Activated T-helper 9 cell treated with anti-CD3 and anti-CD28 coated beads, Interleukin-2, amount 50 U/mL, for 16 hours (primary cell): ENCODE measurements at regions not wholly inside any gene's neighbourhood (a gene's known extent, or its start where the extent isn't known, plus 50 kb on each side); places are given as distances from the start of the nearest gene placed in this dataset.
"Not testable (repeated sequence)": the region's sequence is repeated elsewhere in the genome, so short reads cannot be mapped to it uniquely, and the experiment has no call there.

ENCODE experiments used
- DNase-seq: peaks from one replicate; pipeline ENCODE4 v3.0.0-alpha.2; 2020; ENCODE audit warnings: low read depth

DNA sequence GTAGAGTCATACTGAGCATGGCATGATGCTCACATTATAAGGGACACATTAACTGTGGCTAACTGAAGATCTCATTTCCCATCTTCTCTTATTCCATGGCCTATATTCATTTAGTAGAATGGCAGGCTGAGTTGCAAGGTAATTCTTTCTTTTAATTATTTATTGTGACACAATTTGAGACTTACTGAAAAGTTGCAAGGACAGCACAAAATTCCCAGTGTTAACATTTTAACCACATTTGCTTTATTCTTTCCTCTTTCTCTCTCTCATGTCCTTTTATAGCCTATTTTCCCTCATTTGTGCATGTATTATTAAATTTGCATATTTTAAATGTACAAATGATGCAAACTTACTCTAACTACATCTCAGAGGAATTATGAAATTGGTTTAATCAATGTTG lies 366.1 kb upstream of the RPS23 start:
- DNase-seq = no peak

DNA sequence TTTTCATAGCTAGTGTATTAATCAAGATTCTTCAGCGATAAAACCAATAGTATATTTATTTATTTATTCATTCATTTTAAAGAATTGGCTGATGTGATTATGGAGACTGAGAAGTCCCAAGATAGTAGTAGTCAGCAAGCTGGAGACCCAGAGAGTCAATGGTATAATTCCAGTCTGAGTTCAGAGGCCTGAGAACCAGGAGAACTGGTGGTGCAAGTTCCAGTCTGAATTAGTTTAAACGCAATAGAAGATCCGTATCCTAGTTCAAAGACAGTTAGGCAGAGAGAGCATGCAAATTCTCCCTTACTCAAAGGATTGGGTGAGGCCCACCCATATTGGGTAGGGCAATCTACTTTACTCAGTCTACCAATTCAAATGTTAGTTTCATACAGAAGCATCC lies 364.2 kb upstream of the RPS23 start:
- DNase-seq = no peak

DNA sequence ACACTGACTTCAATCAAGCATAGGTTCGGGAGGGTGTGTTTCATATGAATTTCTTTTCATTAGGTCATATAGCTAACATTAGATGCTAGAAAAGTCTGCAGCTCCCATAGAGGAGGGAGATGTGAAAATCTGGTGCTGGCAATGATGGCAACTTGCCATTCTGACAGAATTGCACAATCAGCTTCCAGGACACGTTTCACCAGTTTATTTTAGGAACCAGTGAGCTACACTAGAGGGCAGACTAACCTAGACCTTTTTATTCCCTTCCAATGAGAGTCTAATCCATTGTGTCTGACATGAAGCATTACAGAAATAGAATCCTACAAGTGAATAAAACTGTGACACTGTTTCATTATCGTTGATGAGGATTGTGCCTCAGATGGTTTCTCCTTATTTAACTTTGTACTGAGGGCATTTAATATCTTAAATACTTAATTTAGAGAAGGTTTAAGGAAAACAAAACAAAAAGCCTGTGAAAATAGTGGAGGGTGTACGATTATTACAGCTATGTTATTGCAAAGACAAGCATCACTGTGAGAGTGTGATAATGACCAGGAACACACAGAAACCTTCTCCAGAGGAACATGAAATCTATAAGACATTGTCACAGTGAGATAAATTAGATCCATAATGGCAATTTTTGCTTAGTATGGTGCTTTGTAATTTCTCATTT lies 363.3 kb upstream of the RPS23 start:
- no peak for DNase-seq

DNA sequence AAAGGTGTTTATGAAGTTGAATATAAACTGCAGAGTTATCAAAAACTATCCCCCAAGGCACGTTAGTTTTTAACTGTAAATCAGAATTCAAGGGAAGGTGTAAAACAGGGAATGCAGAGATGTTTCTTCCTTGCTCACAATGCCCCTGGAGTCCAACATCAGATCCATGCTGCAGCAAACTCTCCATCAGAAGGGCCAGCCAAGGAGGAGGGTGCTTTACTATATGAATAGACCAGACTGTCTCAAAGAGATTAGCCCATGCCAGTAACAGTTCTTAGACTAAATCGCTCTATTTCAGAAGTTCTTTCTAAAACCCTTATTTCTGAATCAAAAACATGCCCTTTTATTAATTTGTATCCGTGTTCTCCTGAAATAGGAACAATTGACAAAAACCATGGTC lies 362.8 kb upstream of the RPS23 start:
- no peak for DNase-seq

DNA sequence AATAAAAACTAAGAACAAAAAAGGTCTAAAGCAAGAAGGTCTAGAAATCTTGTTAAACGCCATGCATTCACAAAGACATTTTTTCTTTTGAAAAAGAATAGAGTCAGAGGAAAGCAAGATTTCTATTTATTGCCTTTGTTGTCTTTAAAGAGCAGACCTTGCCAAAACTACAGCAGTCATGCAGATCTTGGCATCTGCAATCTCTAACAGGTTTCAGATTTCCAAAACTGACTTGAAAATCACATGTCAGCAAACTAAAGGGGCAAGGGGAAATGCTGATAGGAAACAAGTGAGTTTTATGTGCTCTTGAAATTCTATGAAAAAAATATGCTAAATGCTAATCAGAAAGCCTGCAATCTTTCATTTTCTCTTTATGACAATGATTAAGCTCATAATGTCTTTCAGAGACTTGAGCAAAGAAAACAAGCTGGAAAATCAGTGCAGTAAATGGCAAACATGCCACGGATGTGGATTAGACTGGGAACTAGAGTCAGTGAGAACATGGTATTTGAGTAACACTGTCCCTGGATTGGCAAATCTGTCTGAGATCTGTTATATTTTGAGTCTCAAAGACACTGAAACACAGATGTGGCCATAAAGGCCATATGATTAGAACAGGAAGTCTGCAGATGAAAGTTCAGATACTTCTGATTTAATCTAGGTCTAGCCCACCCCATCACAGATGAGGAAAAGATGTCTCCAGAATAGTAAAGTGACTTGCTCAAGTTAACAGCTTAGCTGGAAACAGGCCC lies 361.4 kb upstream of the RPS23 start:
- DNase-seq = no peak

DNA sequence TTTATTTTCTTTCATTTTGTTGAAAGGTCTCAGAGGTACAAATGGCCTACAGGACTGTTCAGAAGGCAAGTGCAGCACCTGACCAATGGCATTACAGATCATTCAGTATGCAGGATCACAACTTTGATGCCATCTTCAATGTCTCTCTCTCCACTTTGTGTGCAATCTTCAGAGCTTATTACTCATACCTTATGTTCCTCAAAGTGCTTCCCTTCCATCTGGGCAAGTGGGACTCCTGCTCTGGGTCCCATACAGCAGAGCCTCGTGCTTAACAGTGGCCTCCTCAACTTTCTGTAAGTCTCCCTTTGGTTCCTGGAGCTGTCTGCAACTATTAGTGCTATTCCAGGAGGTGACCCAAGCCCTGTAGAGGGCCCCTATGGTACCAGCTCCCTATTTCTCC lies 358.4 kb upstream of the RPS23 start:
- no peak for DNase-seq

DNA sequence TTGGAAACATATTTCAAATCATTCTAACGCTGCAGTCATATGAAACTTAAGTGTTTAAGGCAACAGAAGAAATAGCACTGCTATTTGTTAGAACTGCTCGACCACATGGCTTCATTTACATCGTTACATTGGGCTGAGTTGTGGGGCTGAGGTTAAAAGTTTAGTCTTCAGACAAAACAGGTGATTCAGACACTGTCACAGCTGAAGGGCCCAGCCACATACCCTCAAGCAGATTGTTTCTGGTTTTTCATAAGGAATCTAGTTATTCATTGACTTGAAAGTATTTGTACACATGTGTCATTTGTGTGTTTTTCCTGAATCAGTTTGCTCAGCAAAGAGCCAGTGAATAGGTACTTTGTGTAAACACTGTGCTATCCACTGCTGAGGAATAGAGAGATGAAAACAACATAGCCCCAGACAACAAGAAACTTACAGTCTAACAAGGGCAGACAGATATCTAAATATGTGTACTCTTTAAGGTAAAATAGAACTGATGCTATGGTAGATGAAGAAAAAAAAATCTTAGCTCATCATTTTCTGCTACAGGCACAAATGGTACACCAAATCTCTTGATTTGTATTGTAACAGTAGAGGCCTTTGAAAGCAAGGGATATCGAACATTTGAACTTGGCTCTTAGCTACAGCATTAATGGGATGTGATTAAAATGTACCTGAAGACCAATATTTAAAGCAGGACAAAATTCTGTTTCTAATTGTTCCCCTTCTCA lies 357.6 kb upstream of the RPS23 start:
- DNase-seq = no peak

DNA sequence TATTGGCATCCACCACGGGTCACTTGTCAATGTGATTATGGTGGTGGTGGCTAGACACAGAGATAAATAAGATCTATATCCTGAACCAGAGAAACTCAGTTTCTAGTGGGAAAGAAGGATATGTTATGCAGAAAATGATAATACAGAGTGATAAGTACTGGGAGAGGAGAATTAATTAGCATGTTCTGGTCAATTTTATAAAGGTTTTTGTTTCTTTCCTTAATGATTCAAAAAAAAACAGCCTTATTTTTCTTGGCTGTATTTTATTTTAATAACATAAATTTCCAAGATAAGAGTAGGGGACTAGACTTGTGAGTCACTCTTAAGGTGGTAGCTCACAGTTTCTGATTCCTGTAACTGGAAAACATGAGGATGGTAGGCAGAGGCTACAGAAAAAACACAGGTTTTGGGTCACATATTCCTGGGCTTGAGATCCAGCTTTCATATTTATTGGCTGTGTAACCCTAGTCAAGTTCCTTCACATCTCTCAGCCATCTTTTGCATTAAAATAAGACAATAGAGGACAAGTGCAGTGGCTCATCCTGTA lies 350.3 kb upstream of the RPS23 start:
- DNase-seq = no peak

DNA sequence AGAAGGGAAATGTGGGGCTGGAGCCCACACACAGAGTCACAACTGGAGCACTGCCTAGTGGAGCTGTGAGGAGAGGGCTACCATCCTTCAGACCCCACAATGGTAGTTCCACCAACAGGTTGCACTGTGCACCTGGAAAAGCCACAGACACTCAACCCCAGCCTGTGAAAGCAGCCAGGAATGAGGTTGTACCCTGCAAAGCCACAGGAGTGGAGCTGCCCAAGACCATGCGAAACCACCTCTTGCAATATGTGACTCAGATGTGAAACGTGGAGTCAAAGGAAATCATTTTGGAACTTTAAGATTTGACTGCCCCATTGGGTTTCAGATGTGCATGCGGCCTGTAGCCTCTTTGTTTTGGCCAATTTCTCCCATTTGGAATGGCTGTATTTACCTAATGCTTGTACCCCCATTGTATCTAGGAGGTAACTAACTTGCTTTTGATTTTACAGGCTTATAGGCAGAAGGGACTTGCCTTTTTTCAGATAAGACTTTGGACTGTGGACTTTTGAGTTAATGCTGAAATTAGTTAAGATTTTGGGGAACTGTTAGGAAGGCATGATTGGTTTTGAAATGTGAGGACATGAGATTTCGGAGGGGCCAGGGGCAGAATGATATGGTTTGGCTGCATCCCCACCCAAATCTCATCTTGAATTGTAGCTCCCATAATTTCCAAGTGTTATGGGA lies 348.9 kb upstream of the RPS23 start:
- DNase-seq = not testable (repeated sequence)

DNA sequence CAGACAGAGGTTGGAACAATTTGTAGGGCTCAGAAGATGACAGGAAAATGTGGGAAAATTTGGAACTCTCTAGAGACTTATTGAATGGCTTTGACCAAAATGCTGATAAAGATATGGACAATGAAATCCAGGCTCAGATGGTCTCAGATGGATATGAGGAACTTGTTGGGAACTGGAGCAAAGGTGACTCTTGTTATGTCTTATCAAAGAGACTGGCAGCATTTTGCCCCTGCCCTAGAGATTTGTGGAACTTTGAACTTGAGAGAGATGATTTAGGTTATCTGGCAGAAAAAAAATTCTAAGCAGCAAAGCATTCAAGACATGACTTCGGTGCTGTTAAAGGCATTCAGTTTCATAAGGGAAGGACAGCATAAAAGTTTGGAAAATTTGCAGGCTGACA lies 347.9 kb upstream of the RPS23 start:
- DNase-seq = not testable (repeated sequence)

DNA sequence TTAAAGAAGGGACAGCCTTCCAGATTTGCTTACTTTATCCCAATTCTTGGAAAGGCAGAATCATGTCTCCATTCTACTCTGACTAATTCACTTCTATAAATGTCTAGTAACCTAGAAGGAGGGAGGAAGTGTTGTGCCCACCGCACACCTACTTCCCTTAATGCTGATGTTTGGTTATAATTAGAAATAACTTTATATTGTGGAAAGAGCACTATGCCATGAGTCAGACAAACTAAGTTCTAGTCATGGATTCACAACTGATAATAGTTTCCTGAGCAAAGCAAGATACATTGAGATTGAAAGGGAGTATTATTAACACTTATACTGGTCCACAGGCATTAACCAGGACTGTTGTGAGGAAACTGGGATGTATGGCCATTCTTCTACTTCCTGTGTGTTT lies 345.9 kb upstream of the RPS23 start:
- no peak for DNase-seq

DNA sequence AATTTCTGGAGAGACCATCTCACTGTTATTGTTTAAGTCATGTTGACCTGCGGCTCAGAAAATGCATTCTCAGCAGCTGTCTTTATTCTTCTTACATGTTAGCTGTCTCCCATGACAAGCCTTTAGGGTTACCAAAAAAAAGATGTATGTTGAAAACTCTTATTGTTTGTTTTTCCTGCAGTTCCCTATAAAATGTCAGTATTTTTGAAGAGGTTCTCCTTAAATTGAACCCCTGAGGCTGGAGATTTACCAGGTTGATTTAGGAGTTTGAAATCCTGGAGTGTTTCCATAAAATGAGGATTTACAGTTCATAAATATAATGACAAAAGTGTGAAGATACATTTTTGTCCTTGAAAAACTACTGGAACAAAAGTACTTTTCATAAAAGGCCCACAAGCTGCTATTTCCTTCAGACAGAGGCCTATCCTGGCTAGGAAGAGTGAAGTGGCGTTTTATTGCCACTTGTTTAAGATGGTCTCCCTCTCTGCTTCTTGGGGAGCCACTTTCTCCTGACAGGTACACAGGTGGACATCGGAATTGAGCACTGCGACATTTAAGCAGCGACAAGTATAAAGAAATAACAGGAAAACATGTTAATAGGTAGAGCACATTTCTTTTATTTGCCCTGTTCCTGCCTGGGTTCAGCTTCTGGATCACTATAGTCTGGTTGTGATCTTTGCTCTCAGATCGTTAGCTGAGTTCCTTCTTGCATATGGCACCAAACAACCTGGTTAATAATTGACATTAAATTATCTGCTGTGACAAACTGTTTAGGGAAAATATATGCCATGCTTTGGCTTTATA lies 344.8 kb upstream of the RPS23 start:
- no peak for DNase-seq

DNA sequence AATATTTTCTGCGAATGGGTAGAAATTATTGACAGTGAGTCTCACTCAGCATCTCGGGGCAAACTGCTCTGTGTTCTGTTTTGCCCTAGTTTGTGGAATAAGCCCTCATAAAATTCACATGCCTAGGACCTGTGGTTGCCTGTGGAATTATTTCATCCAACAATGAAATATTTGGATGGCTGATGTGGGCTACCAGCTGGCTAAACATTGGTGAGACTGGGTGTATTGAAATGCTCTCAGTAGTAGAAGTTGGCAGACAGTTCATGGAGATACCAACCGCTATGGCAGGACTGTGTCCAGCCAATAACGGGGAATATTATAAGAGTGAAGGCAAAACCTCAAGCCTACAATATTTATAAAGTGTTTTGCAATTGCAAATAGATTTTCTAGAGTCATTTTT lies 344.1 kb upstream of the RPS23 start:
- no peak for DNase-seq

DNA sequence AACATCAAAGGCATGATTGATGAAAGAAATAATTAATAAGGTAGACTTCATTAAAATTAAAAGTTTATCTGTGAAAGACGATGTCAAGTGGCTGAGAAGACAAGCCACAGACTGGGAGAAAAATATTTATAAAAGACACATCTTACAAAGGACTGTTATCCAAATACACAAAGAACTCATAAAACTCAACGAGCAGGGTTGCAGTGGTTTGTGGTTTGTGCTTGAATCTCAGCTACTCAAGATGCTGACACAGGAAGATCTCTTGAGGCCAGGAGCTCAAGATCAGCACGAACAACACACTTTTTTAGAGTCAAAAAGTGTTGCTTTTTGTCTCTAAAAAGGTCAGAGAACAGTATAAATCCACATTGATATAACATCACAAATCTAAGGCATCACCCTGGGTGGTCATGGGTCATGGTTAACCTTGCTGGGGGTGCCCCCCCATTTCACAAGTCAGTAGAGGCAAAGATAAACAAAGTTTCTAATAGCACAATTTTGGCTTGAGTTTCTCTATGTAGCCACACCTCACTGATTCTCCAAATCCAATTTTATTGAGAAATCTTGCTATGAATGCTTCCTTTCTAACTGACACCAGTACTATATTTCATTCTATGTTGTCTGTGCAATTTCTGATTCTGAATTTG lies 342.9 kb upstream of the RPS23 start:
- DNase-seq = no peak

DNA sequence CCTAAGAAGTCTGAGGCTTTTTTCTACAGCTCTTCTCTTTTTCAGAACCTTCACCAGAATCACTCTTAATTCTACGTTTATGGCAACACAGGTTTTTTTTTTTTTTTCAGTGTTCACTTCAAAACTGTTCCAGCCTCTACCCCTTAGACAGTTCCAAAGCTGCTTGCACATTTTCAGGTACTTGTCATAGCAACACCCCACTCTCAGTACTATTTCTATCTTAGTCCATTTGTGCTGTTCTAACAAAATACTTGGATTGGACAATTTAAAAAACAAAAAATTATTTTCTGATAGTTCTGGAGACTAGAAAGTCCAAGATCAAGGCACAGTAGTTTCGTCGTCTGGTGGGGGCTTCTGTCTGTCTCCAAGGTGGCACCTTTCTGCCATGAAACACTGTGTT lies 340.9 kb upstream of the RPS23 start:
- no peak for DNase-seq

DNA sequence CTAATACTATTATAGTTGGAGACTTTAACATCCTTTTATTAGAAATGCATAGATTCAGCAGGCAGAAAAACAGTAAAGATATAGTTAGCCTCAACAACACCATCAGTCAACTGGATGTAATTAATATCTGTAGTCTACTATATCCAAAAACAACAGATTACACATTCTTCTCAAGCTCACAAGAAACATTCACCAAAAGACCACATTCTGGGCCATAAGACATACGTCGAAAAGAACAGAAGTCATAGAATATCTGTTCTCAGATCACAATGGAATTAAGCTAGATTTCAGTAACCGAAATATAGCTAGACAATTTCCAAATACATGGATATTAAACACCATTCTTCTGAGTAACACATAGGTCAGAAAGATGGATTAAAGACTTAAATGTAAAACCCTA lies 336.6 kb upstream of the RPS23 start:
- DNase-seq = no peak

DNA sequence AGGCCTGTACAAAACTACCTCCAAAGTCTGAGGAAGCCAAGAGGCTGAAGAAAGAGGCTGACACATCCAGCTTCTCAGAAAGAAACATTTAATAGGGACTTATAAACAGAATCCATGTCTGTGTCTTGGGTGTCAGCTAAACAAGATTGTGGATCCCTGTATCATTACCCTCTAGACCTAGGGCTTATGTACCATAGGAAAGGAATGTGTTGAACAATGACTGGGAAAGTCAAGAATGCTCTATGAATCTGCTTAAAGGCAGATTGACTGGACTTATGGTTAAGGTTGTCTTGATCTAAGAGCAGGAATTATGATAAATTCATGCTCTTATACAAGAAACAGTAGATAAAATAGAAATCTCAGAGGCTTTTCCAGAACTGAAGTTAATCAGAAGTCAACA lies 335.7 kb upstream of the RPS23 start:
- no peak for DNase-seq

DNA sequence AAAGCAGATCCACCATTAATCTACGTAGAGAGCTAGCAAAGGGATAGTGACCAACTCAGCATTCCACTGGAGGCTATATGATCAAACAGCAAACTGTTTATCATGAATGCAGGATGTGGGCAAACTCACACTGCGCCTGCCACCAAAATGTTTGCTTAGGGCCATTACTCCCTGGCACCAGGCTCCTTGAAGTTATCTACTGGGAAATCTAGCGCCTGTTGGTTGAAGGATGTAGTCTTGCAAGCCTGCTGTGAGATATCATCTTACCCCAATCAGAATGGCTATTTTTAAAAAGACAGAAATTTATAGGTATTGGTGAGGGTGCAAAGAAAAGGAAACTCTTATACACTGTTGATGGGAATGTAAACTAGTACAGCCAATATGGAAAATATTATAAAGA lies 332.5 kb upstream of the RPS23 start:
- DNase-seq = no peak

DNA sequence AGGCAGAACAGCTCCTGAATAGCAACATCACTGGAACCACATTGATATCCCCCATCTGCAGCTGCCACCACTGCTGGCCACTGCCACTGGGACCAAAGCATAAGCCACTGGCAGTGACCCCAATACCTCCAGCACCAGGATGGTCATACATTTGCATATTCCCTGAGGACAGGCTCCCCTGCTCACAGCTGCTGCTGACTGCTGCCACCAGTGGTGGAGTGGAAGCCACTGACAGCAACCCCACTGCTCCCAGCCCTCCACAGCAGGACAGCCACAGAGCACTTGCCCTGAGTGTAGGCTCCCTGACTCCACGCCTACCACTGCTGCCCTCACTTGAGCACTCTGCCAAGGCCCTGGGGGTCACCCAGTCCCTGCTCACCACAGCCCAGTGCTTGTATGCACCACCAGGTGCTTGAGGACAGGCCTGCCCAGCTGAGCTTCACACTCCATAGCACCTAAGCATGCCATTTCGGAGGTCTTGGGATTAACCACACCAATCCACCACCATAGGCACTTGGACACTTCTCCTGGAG lies 327.4 kb upstream of the RPS23 start:
- DNase-seq = no peak

DNA sequence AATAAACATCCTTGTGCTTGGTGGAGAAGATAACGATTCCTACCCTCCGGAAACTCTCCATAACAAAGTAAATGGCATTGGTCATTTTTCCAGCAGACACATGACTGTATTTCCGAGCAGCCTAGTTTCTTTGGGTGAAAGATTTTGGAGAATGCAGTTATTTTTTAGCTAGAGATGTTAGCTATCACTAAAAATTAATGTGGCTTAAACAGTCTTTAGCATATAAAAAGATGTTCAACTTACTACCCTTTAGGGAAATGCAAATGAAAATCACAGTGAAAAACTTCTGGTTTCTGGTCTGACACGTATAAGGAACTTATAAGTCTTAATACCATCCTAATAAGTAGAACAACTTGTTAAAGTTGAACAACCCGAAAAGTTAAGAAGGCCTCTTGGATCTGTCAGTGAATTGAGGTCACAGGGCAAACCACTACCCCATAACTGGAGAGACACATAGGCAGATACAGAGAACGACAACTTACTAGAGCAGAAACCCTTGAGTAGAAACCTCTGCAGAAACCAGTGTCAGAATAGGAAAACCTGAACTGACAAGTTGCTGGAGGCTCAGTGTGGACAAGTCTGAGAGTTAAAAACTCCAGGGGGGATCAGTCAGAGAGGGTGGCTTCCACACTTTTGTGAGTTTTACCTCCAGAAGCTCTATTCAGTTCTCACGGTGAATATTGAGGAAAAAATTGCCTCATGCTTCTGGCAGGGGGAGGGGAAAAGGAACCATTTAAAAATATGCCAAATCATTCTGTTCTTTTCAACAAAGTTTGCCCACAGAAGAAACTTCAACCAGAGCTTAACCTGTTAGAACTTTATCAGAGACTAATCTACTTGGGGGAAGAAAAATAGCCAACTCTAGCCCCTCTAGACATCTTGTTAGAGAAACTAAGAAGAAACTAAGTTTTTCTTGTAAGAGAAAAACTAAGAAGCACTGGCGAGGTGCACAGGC lies 325.2 kb upstream of the RPS23 start:
- DNase-seq = no peak
